OCI-LY7 (cell line): ENCODE measurements at regions not wholly inside any gene's neighbourhood (a gene's known extent, or its start where the extent isn't known, plus 50 kb on each side); places are given as distances from the start of the nearest gene placed in this dataset.

Source experiments
- CTCF ChIP-seq: fragments of 200-600 bp; sonication (generic); conservative IDR thresholded peaks from 2 replicates; pipeline ENCODE4 v1.5.1; 2014; ENCODE audit warnings: mild to moderate bottlenecking, antibody characterized with exemption, low read length, moderate library complexity, mixed read lengths
- EZH2phosphoT487 ChIP-seq: fragments of 200-600 bp; sonication (generic); IDR thresholded peaks from 2 replicates; pipeline ENCODE4 v1.6.1; 2018; ENCODE audit warnings: low read depth, borderline replicate concordance, mild to moderate bottlenecking, mixed run types, antibody characterized with exemption, low read length, moderate library complexity, mixed read lengths

DNA sequence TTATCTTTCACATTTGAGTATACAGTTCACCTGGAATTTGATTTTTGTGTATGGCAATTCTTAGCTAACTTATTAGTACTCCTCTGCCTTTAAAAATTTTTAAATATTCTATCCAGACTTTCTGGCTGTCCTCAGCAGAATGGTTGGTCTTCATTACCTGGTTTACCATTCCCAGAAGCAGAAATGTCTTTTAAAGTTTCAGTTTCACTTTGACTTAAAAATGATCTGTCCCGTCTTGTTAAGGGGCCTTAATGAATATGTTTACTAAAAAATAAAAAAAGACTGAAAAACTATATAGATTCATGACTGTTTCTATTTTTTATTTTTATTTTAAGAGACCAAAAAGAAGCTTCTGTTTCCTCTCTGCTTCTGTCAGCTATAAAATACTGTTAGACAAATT, 70.5 kb upstream of the TNRC6B start:
- TF ChIP-seq CTCF (no peak), EZH2phosphoT487 (no peak)
